HG03469 (cell line): ENCODE measurements at regions not wholly inside any gene's neighbourhood (a gene's known extent, or its start where the extent isn't known, plus 50 kb on each side); places are given as distances from the start of the nearest gene placed in this dataset.
A peak's percentile ranks its signal among the peaks of the same experiment; 100 is the strongest.

Experiments
- ATAC-seq: cut with Tn5 transposase; IDR thresholded peaks from one replicate; pipeline ENCODE4 v1.9.1; 2021; ENCODE audit warnings: mild to moderate bottlenecking, moderate library complexity, moderate number of reproducible peaks; ENCODE audit not compliant: unreplicated experiment

DNA sequence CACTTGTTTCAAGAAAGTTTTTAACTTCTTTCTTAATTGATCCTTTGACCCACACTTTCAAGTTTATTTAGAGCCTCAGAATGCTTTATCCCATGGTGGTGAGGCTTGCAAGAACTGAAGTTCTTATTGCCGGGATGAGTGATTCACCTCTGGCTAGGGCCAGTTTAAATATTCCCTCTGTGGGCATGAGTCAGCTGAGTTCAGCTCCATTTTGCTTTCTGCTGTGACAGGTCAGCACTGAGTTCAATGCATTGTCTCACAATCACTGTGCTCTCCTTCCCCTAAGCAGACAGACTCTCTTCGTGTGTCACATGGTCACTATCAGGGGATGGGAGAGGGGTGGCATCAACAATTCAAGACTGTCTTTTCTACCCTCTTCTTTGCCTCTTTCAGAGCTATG, 514.6 kb upstream of the FBXO33 start:
- no peak for ATAC-seq

GRCh38 chr14:39939023-39939422, 506.8 kb upstream of the FBXO33 start:
- ATAC-seq: no peak

DNA sequence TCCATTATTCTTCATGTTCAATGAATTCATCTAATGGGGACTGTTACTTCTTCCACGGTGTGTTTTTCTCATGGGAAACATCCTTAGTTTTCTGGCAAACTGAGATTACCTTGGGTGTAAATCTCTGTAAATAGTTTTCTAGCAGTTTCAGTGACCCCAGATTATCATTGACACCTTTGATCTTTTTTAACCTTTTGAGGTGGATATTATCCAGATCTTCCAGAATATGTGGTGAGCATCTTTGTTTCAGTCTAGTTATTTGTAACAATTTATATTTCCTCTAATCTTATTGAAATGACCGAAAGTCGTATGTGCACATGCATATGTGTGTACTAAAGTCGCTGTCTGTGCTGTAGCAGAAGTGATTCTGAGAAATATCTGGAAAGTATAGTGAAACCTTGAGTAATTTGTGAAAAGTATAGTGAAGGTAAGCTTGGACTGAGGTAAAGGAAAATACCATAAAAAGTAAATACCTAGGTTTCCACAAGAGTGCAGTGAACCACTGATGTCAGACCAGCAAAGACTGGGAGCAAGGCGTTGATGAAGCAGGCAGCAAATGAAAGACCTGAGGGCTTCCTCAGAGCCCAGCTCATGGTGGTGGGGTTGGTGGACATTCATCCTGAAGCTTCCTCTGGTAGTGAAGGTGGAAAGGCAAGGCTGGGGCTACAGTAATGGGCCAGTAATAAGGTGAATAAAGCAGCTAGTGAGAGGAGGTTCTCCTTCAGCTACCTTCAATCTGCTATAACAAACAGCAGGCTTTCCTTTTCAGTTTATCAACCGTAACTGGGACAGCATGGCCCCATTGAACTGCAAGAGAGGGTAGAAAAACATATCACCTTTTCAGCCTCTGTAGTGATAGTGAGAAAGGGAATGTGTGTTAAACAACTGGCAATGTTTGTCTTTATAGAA, 480.2 kb upstream of the FBXO33 start:
- ATAC-seq: peak; percentile 81

- ATAC-seq: no peak
Observed at GRCh38 chr14:39897657-39898056, 465.4 kb upstream of the FBXO33 start.

- ATAC-seq: no peak
Observed at GRCh38 chr14:39890026-39890425, 457.8 kb upstream of the FBXO33 start.

DNA sequence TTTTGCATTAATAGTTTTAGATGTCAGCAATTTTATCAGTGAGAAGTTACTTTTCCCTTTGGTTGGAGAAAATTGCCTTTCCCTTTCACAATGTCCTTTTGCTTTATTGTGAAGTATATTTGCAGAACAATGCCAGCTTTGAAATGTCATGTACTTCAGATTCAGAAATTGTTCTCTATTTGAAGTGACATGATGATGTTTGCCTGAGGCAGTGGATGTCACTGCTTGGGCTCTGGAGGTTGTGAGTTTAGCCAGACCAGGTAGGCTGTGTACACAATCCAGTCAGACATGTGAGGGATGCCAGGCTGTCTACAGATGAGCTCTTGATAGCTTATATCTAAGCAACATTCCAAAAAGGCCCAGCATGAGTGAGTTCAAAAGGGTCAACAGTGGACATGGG, 451.9 kb upstream of the FBXO33 start:
- ATAC-seq: no peak

GRCh38 chr14:39880965-39881364, 448.7 kb upstream of the FBXO33 start:
- ATAC-seq: no peak

- ATAC-seq: no peak
Observed at GRCh38 chr14:39880106-39880695, 448.0 kb upstream of the FBXO33 start.

GRCh38 chr14:39877577-39878190, 445.5 kb upstream of the FBXO33 start:
- ATAC-seq: no peak

- no peak for ATAC-seq
Observed at GRCh38 chr14:39876916-39877315, 444.7 kb upstream of the FBXO33 start.

DNA sequence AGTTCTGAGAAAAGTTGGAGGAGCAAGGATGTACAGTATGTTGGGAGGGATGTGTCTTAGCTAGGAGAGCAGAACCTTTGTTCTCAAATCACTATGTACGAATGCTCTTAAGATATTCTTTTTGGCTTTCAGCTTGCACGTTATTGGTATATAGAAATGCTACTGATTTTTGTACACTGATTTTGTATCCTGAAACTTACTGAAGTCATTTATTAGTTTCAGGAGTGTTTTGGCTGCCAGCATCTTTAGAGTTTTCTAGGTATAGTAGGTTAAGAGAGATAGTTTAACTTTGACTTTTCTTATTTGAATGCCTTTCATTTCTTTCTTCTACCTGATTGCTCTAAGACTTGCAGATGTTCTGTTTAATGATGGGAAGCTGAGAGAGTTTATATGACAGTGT, 442.8 kb upstream of the FBXO33 start:
- ATAC-seq: no peak

DNA sequence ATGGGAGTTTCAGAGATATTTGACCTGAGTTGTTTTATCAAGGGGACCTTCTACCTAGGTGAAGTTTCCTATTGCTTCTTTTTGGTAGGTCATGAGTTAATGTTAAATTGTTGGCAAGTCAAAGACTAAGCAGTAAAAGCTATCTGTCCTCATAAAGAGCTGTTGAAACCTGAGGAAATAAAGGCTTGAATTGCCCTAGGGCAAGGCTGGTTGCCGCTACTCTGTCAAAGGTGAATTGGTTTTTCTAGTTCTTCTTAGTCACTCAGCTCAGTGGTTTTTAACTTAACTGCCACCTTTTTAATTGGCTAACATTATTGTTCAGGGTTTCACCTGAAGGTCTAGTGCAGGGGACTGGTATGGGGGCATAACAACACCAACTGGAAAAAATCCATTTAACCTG, 441.6 kb upstream of the FBXO33 start:
- ATAC-seq: no peak

GRCh38 chr14:39868949-39869348, 436.7 kb upstream of the FBXO33 start:
- no peak for ATAC-seq

- no peak for ATAC-seq
Observed at GRCh38 chr14:39868251-39868650, 436.0 kb upstream of the FBXO33 start.

DNA sequence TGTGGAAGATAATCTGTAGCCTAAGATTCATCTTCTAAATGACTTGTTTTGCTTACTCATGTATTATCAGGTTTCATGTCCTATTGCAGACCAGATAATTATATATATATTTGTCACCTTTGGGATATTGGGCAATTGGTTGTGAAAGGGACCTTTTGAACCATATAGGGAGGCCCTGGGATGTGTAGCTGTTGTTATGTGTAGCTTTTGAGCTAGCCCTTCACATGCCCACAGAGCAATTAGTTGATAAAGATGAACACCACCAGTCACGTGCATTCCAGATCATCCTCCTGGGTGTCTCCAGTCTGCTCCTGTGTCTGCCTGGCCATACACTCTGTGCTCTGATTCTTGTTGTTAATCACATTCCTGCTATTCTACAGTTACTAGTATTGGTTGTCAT, 431.2 kb upstream of the FBXO33 start:
- no peak for ATAC-seq

DNA sequence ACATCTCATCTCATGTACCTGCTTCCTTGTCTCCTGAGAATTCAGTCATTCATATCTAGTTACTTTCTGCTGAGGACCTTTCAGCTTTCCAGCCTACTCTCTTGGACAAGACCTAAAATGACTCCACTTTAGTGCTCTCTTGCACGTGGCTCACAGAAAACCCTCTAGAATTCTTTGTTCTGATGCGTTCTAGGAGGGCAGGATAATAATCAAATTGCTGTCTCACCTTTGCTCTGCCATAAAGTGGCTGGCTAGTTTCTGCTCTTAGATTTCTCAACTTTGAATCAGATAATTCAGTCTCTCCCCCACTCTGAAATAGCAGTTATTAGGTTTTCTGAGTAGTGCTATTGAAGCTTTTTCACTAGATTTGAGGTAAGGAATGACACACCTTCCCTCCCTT, 429.5 kb upstream of the FBXO33 start:
- no peak for ATAC-seq

GRCh38 chr14:39861229-39861600, 429.0 kb upstream of the FBXO33 start:
- ATAC-seq: no peak

GRCh38 chr14:39860596-39861228, 428.5 kb upstream of the FBXO33 start:
- ATAC-seq: no peak

DNA sequence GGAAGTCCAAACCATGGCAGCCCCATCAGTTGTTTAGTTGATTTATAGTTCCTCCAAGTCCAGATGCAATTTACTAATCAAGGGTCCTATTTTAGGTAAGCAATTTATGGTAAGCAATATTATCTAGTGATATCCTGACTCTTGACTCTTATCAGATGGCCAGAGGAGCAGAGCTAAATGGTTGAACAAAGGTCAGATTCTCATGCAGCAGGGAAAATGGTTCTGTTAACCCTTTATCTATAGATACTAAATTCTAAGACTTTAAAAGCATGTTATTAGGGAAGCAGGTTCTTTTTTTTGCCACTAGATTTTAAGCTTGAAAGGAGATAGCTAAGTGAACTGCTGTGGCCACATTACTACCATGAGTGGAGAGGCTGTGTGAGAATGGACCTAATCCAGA, 427.1 kb upstream of the FBXO33 start:
- no peak for ATAC-seq

- ATAC-seq: no peak
Observed at GRCh38 chr14:39857376-39858055, 425.3 kb upstream of the FBXO33 start.

- no peak for ATAC-seq
Observed at GRCh38 chr14:39853441-39853840, 421.2 kb upstream of the FBXO33 start.
